Testis (tissue), 2 donors: ENCODE measurements at regions not wholly inside any gene's neighbourhood (a gene's known extent, or its start where the extent isn't known, plus 50 kb on each side); places are given as distances from the start of the nearest gene placed in this dataset.

Source experiments
- DNase-seq: peaks from one replicate; pipeline ENCODE4 v3.0.0-alpha.2; 2019
- H3K27ac ChIP-seq, 2 donors: fragments of 200-600 bp; sonication (generic); one replicate each; pipeline ENCODE4 v1.5.1; 2019
- H3K27me3 ChIP-seq: fragments of 200-600 bp; sonication (generic); one replicate; pipeline ENCODE4 v1.5.1; 2019
- H3K36me3 ChIP-seq: fragments of 200-600 bp; sonication (generic); one replicate; pipeline ENCODE4 v1.5.1; 2017; ENCODE audit warnings: low read depth; ENCODE audit errors: missing control alignments
- H3K4me1 ChIP-seq: fragments of 200-600 bp; sonication (generic); one replicate; pipeline ENCODE4 v1.5.1; 2019
- H3K4me3 ChIP-seq, 2 donors: fragments of 200-600 bp; sonication (generic); one replicate each; pipeline ENCODE4 v1.5.1; 2017 to 2019
- H3K9me3 ChIP-seq: fragments of 200-600 bp; sonication (generic); one replicate; pipeline ENCODE4 v1.5.1; 2017
- CTCF ChIP-seq, 3 experiments: fragments of 450-650 bp in 2 of 3; fragments of 200-600 bp in 1 of 3; sonication (generic) in 1 of 3; IDR thresholded peaks; one replicate each; pipeline ENCODE4 v1.5.1; 2016 to 2019; ENCODE audit warnings: antibody characterized with exemption in 3 of 3, mild to moderate bottlenecking in 2 of 3, moderate library complexity in 1 of 3
- POLR2A ChIP-seq: fragments of 450-650 bp; IDR thresholded peaks from one replicate; pipeline ENCODE4 v1.6.1; 2017; ENCODE audit warnings: antibody characterized with exemption, mild to moderate bottlenecking, moderate library complexity
- WGBS, 2 donors: methylation state at CpG; one replicate each; pipeline ENCODE4 v1.1.5; 2018; 5-methylcytosine and 5-hydroxymethylcytosine counted together
- intact Hi-C: fragments of 100-400 bp; cut with DNase I; formaldehyde crosslinking; loops from one replicate; pipeline ENCODE4 v1.15.1; 2023; ENCODE audit warnings: low total_unique reads

DNA sequence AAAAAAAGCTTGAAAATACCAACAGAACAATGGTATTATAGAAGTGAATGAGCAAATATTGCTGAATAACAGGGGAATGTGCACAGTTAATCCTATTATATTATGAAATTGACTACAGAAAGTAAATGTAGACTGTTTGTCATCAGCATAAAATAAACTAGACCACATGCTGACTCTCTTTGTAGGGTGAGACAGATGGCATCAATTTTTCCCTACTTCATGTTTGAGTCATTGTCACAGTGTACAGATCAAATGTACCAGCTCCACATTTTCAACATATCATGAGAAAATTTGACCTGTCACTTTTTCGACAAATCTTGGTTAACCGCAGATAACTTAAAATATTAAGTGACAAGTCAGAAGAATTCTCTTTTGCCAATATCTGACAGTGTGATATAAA, 421.0 kb downstream of the RPL10L start:
- TF ChIP-seq CTCF (IDR thresholded peaks at IDR 0.05) (no peak), POLR2A (no peak)
- H3K4me1 ChIP-seq: no peaks in the 10 kb centered on the region
- no peak overlapping the region for H3K27ac ChIP-seq
- H3K36me3 ChIP-seq: no peaks in the 10 kb centered on the region
- WGBS, 2 donors: 91 to 93% methylated on average over 2 of the region's 2 CpGs
- no peaks in the 10 kb centered on the region for H3K27me3 ChIP-seq
- no peak overlapping the region for H3K4me3 ChIP-seq
- intact Hi-C loops: no loop called here
- DNase-seq: no peak
- H3K9me3 ChIP-seq: no peaks in the 10 kb centered on the region

DNA sequence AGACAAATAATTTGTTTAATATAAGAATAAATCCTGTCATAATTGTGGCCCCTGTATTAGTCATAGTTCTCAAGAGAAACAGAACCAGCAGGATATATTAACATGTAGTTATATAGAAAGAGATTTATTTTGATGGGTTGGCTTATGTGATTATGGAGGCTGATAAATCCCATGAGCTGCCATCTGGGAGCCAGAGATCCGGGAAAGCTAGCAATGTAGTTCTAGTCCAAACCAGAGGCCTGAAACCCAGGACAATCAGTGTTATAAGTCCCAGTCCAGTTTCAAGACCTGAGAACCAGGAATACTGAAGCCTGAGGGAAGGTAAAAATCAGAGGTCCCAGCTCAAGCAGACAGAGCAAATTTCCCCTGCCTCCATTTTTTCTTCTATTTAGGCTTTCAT, 435.8 kb downstream of the RPL10L start:
- Histone ChIP-seq H3K36me3 (no peaks in the 10 kb centered on the region), H3K4me1 (no peaks in the 10 kb centered on the region), H3K9me3 (no peaks in the 10 kb centered on the region), H3K27me3 (no peaks in the 10 kb centered on the region), H3K27ac (no peak overlapping the region), H3K4me3 (no peak overlapping the region)
- WGBS, 2 donors: 91 to 100% methylated on average over 1 of the region's 1 CpG
- TF ChIP-seq POLR2A (no peak), CTCF (IDR thresholded peaks at IDR 0.05) (no peak)
- DNase-seq: no peak
- intact Hi-C loops: no loop called here

DNA sequence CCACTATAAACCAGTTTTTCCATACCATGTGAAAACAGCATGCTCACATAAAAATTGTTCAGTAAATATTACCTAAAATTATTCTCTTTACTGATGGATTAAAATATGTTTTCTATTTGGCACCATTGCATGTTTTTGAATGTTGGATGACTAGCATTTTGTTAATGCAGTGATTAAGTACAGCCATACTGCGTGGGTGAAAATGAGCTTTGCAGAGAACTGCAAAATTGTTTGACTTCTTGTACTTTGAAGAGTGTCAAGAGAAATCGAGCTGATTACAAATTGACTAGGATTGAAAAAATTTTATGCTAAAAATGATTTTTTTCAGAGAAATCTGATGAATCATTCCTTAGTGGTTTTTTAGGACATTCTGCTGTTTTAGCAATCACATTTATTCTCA, 452.9 kb downstream of the RPL10L start:
- Histone ChIP-seq H3K4me3 (no peak overlapping the region), H3K27me3 (no peaks in the 10 kb centered on the region), H3K36me3 (no peaks in the 10 kb centered on the region), H3K27ac (no peak overlapping the region), H3K4me1 (no peaks in the 10 kb centered on the region), H3K9me3 (no peaks in the 10 kb centered on the region)
- WGBS, 2 donors: 35 to 51% methylated on average over 2 of the region's 2 CpGs
- intact Hi-C loops: no loop called here
- TF ChIP-seq CTCF (IDR thresholded peaks at IDR 0.05): no peak
- TF ChIP-seq POLR2A: no peak
- DNase-seq: no peak

- intact Hi-C loops: no loop called here
- Histone ChIP-seq H3K27ac (no peak overlapping the region), H3K9me3 (no peaks in the 10 kb centered on the region), H3K36me3 (no peaks in the 10 kb centered on the region), H3K4me1 (no peaks in the 10 kb centered on the region), H3K27me3 (no peaks in the 10 kb centered on the region), H3K4me3 (no peak overlapping the region)
- TF ChIP-seq POLR2A (no peak), CTCF (IDR thresholded peaks at IDR 0.05) (no peak)
- DNase-seq: no peak
- 64 to 71% methylated on average over 4 of the region's 4 CpGs for WGBS, 2 donors
Measured at GRCh38 chr14:46197856-46198255, 453.7 kb downstream of the RPL10L start.
